ENCODE measurements at regions not wholly inside any gene's neighbourhood (a gene's known extent, or its start where the extent isn't known, plus 50 kb on each side); places are given as distances from the start of the nearest gene placed in this dataset.

DNA sequence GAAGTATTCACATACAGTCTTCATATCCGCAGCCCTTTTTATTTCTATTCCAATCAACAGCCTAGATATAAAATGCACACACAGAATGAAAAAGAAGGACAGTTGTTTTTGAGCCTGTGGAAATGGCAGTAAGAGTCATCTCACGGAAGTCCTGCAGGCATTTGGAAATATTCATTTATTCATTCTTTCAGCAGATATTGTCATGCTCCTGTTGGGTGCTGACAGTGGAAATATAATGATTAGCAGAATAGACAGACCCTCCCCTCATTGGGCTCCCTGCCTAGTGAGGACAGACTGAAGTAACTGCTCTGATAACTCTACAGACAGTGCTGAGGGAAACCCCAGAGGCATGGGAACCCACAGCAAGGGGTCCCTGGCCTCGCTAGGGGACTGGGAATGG lies 392.3 kb downstream of the FOXO1 start:
- no peak overlapping the region for H3K4me3 ChIP-seq (replicated peaks in 1 of 2; ENCODE audit: low read depth in 2 of 2, low read length in 2 of 2)
- TF ChIP-seq, protein P1, sequence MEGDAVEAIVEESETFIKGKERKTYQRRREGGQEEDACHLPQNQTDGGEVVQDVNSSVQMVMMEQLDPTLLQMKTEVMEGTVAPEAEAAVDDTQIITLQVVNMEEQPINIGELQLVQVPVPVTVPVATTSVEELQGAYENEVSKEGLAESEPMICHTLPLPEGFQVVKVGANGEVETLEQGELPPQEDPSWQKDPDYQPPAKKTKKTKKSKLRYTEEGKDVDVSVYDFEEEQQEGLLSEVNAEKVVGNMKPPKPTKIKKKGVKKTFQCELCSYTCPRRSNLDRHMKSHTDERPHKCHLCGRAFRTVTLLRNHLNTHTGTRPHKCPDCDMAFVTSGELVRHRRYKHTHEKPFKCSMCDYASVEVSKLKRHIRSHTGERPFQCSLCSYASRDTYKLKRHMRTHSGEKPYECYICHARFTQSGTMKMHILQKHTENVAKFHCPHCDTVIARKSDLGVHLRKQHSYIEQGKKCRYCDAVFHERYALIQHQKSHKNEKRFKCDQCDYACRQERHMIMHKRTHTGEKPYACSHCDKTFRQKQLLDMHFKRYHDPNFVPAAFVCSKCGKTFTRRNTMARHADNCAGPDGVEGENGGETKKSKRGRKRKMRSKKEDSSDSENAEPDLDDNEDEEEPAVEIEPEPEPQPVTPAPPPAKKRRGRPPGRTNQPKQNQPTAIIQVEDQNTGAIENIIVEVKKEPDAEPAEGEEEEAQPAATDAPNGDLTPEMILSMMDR (IDR thresholded peaks at IDR 0.05; ENCODE audit: low read depth, low read length), result no peak
- DNase-seq (ENCODE audit: low read depth in 2 of 2), result no peak

- H3K4me3 ChIP-seq (replicated peaks in 1 of 2; ENCODE audit: low read depth in 2 of 2, low read length in 2 of 2), result no peak overlapping the region
- no peak for DNase-seq (ENCODE audit: low read depth in 2 of 2)
- TF ChIP-seq, protein P1 (IDR thresholded peaks at IDR 0.05; ENCODE audit: low read depth, low read length), result no peak
Observed at GRCh38 chr13:40275155-40275554, 391.3 kb downstream of the FOXO1 start.

DNA sequence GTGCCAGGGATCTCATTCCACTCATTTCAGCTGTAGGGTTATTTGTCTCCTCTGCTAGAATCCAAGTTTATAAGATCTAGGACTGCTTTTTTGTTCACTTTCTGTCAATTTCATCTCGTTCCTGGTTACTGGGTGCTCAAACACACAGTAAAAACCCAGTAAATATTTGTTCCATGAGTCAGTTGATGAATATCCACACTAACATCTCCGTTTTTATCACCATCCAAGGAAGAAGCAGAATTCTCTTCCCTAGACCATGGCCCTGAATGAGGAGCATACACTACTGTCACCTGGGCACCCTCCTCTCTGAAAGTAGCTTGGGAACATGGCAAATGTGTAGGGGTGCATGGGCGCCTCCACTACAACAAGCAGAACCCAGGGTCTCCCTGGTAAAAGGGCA lies 390.8 kb downstream of the FOXO1 start:
- DNase-seq (ENCODE audit: low read depth in 2 of 2), result peak in 1 of 2 donors; percentile 65
- TF ChIP-seq, protein P1 (IDR thresholded peaks at IDR 0.05; ENCODE audit: low read depth, low read length), result no peak
- H3K4me3 ChIP-seq (replicated peaks in 1 of 2; ENCODE audit: low read depth in 2 of 2, low read length in 2 of 2), result no peak overlapping the region

DNA sequence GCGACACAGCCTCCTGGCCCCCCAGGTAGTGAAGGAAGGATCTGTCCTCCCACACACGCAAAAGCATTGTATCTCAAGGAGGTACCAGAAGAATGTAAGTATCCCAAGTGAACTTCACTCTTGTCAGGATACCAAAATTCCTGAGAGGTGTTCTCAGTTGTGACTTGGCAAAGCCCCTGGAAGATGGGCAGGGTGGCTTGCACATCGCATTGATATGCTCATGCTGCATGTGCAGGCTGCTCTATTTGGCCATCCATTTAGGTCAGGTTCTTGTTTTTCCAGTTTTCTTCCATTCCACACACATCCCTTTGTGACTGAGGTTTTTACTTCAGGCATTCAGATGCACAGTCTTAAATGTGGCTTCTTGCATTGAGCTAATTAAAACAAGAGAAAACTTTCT lies 382.8 kb downstream of the FOXO1 start:
- TF ChIP-seq, protein P1 (IDR thresholded peaks at IDR 0.05; ENCODE audit: low read depth, low read length), result no peak
- no peak overlapping the region for H3K4me3 ChIP-seq (replicated peaks in 1 of 2; ENCODE audit: low read depth in 2 of 2, low read length in 2 of 2)
- DNase-seq (ENCODE audit: low read depth in 2 of 2), result no peak

- no peak overlapping the region for H3K4me3 ChIP-seq (replicated peaks in 1 of 2; ENCODE audit: low read depth in 2 of 2, low read length in 2 of 2)
- DNase-seq (ENCODE audit: low read depth in 2 of 2), result no peak
- TF ChIP-seq, protein P1 (IDR thresholded peaks at IDR 0.05; ENCODE audit: low read depth, low read length), result no peak
Observed at GRCh38 chr13:40285634-40286033, 380.8 kb downstream of the FOXO1 start.

- H3K4me3 ChIP-seq (replicated peaks in 1 of 2; ENCODE audit: low read depth in 2 of 2, low read length in 2 of 2), result no peak overlapping the region
- TF ChIP-seq, protein P1 (IDR thresholded peaks at IDR 0.05; ENCODE audit: low read depth, low read length), result no peak
- DNase-seq (ENCODE audit: low read depth in 2 of 2), result no peak
Observed at GRCh38 chr13:40287428-40287827, 379.0 kb downstream of the FOXO1 start.

DNA sequence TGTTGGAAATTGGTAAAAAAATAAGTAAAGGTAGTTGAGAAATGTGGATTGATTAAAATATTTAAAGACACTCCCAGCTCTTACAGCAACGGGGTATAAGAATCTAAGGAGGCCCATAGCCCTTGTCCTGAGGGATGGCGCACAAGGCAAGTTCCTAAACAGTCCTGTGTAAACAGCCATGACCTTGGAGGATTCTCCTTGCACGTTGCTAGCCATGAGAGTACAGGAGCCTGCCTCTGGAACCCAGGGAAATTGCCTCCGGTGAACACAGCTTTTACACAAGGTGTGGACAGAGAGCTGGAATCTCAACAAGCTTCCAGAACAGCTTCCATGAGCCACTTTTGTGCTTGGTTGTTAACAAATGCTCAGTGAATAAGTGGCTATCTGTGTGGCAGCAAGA lies 378.2 kb downstream of the FOXO1 start:
- TF ChIP-seq, protein P1 (IDR thresholded peaks at IDR 0.05; ENCODE audit: low read depth, low read length), result no peak
- H3K4me3 ChIP-seq (replicated peaks in 1 of 2; ENCODE audit: low read depth in 2 of 2, low read length in 2 of 2), result no peak overlapping the region
- DNase-seq (ENCODE audit: low read depth in 2 of 2), result no peak

Measured in cardiac fibroblast (primary cell).